ENCODE measurements at regions not wholly inside any gene's neighbourhood (a gene's known extent, or its start where the extent isn't known, plus 50 kb on each side); places are given as distances from the start of the nearest gene placed in this dataset.

GRCh38 chr3:170749765-170750477 lies 120.1 kb downstream of the RPL22L1 start:
- TF ChIP-seq, protein P1, sequence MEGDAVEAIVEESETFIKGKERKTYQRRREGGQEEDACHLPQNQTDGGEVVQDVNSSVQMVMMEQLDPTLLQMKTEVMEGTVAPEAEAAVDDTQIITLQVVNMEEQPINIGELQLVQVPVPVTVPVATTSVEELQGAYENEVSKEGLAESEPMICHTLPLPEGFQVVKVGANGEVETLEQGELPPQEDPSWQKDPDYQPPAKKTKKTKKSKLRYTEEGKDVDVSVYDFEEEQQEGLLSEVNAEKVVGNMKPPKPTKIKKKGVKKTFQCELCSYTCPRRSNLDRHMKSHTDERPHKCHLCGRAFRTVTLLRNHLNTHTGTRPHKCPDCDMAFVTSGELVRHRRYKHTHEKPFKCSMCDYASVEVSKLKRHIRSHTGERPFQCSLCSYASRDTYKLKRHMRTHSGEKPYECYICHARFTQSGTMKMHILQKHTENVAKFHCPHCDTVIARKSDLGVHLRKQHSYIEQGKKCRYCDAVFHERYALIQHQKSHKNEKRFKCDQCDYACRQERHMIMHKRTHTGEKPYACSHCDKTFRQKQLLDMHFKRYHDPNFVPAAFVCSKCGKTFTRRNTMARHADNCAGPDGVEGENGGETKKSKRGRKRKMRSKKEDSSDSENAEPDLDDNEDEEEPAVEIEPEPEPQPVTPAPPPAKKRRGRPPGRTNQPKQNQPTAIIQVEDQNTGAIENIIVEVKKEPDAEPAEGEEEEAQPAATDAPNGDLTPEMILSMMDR (IDR thresholded peaks at IDR 0.05 in 2 of 3, conservative IDR thresholded peaks at IDR 0.05 in 1 of 3; ENCODE audit: insufficient read depth in 2 of 3, low read depth in 1 of 3, low read length in 3 of 3) = no peak
- TF ChIP-seq CBX2 (IDR thresholded peaks at IDR 0.05; ENCODE audit: insufficient read depth, low read length, poor library complexity, severe bottlenecking) = no peak
- no peak for TF ChIP-seq THAP12 (CRISPR knock-in tag; IDR thresholded peaks at IDR 0.05)

Measured in K562 (cell line).